GM12892 (cell line): ENCODE measurements at regions not wholly inside any gene's neighbourhood (a gene's known extent, or its start where the extent isn't known, plus 50 kb on each side); places are given as distances from the start of the nearest gene placed in this dataset.

Experiments used
- POLR2A ChIP-seq: IDR thresholded peaks from 2 replicates; pipeline ENCODE4 v1.6.1; 2011; ENCODE audit warnings: low read depth, low read length, control low read depth
- POLR2AphosphoS5 ChIP-seq: IDR thresholded peaks from 2 replicates; pipeline ENCODE4 v1.6.1; 2011; ENCODE audit warnings: low read depth, low read length, control low read depth
- TAF1 ChIP-seq: IDR thresholded peaks from 2 replicates; pipeline ENCODE4 v1.6.1; 2011; ENCODE audit warnings: low read depth, mild to moderate bottlenecking, control low read depth, low read length, borderline replicate concordance

- no peak for TF ChIP-seq POLR2AphosphoS5
- TF ChIP-seq POLR2A = no peak
- TF ChIP-seq TAF1 = no peak
Observed at GRCh38 chr4:132691668-132692067, 457.4 kb upstream of the PCDH10 start.
